ENCODE measurements at regions not wholly inside any gene's neighbourhood (a gene's known extent, or its start where the extent isn't known, plus 50 kb on each side); places are given as distances from the start of the nearest gene placed in this dataset.
"Not testable (repeated sequence)": the region's sequence is repeated elsewhere in the genome, so short reads cannot be mapped to it uniquely, and the experiment has no call there.

DNA sequence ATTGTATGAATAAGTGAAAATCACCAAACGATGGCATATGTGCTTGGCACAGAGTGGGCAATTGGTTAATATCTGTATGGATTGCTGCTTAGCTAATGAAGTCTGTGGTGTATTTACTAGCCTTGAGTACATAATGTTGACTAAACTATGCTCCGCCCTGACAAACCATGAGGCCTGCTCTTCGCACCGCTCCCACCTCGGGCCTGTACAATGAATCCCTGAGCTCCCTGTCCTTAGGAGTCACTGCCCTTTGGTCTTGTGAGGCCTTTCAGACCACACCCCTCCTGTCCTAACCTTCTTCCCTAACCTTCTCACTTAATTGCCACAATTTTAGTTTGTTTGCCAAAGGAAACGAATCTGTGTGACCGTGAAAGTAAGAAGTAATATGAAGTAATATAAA is 193.2 kb downstream of the POTED start:
- H3K9me3 Mint-ChIP-seq: peaks cover 35% of the 10 kb centered on the region
- H3K36me3 Mint-ChIP-seq (ENCODE audit: low read depth); H3K4me1 Mint-ChIP-seq; H3K27ac Mint-ChIP-seq; H3K27me3 Mint-ChIP-seq (ENCODE audit: low read depth); H3K4me3 Mint-ChIP-seq: not testable (repeated sequence)

All from nephron (organoid).